PC-3 (cell line): ENCODE measurements at regions not wholly inside any gene's neighbourhood (a gene's known extent, or its start where the extent isn't known, plus 50 kb on each side); places are given as distances from the start of the nearest gene placed in this dataset.

Source experiments
- EZH2 ChIP-seq: fragments of 300-600 bp; sonication (generic); IDR thresholded peaks from one replicate; pipeline ENCODE4 v1.6.1; 2017; ENCODE audit warnings: antibody characterized with exemption, mild to moderate bottlenecking, low read length; ENCODE audit not compliant: unreplicated experiment
- TF ChIP-seq, protein P1 (sequence below): fragments of 300-600 bp; sonication (generic); conservative IDR thresholded peaks from 2 replicates; pipeline ENCODE4 v1.5.1; 2017; ENCODE audit warnings: antibody characterized with exemption, low read depth, mild to moderate bottlenecking, low read length

DNA sequence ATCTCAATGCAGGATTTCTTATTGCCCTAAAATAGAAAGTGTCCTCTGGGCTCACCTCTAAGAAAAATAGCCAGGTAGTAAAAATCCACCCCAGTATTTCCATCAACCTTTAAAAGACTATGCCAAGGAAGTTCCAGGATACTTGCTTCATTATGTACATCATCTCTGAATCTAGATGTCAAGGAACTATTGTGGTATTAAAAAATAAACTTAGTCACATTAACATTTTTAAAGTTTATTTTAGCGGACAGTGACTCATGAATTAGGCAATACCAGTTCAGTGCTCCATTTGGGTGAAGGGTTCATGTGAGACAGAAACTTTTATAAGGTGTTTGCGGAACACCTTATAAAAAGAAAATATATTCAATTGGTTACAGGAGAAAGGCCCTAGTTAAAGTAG is 209.2 kb downstream of the ADAM29 start:
- TF ChIP-seq EZH2: no peak
- TF ChIP-seq, protein P1, sequence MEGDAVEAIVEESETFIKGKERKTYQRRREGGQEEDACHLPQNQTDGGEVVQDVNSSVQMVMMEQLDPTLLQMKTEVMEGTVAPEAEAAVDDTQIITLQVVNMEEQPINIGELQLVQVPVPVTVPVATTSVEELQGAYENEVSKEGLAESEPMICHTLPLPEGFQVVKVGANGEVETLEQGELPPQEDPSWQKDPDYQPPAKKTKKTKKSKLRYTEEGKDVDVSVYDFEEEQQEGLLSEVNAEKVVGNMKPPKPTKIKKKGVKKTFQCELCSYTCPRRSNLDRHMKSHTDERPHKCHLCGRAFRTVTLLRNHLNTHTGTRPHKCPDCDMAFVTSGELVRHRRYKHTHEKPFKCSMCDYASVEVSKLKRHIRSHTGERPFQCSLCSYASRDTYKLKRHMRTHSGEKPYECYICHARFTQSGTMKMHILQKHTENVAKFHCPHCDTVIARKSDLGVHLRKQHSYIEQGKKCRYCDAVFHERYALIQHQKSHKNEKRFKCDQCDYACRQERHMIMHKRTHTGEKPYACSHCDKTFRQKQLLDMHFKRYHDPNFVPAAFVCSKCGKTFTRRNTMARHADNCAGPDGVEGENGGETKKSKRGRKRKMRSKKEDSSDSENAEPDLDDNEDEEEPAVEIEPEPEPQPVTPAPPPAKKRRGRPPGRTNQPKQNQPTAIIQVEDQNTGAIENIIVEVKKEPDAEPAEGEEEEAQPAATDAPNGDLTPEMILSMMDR: no peak
